B cell (primary cell): ENCODE measurements at regions not wholly inside any gene's neighbourhood (a gene's known extent, or its start where the extent isn't known, plus 50 kb on each side); places are given as distances from the start of the nearest gene placed in this dataset.
"Not testable (repeated sequence)": the region's sequence is repeated elsewhere in the genome, so short reads cannot be mapped to it uniquely, and the experiment has no call there.

Experiments used
- ATAC-seq: fragments of 200-7000 bp; cut with Tn5 transposase; one replicate; pipeline ENCODE4 v1.10.0; 2021; ENCODE audit warnings: low read depth, mild to moderate bottlenecking, moderate number of reproducible peaks, moderate library complexity
- CTCF ChIA-PET: fragments of 350-600 bp; sonication (Branson Sonifier 250); formaldehyde crosslinking; loops from one replicate; lab custom pipeline; 2021; ENCODE audit warnings: antibody characterized with exemption, inconsistent platforms; lab: Charles Lee
- POLR2A ChIA-PET: fragments of 350-600 bp; sonication (Branson Sonifier 250); formaldehyde crosslinking; loops from one replicate; lab custom pipeline; 2021; ENCODE audit warnings: antibody characterized with exemption; lab: Charles Lee
- DNase-seq: peaks from one replicate; pipeline ENCODE4 v3.0.0; 2013
- H2AFZ ChIP-seq: 2 replicates; pipeline ENCODE4 v1.6.1; 2012; ENCODE audit warnings: mild to moderate bottlenecking, low read depth, low read length; ENCODE audit not compliant: insufficient read depth, poor library complexity, severe bottlenecking
- H3K27ac ChIP-seq, 2 donors: 1 replicate in 1 of 2; 2 replicates in 1 of 2; pipeline ENCODE4 v1.5.1; 2012 to 2013; ENCODE audit warnings: low read length in 2 of 2, mild to moderate bottlenecking in 2 of 2, moderate library complexity in 1 of 2
- H3K27me3 ChIP-seq, 4 experiments: fragments of 200-600 bp in 1 of 4; sonication (generic) in 1 of 4; replicated peaks in 1 of 4; 1 replicate in 2 of 4; 2 replicates in 2 of 4; pipeline versions ENCODE4 v1.6.1 to v1.7.0; 2013 to 2016; ENCODE audit warnings: low read length in 3 of 4, mild to moderate bottlenecking in 2 of 4, mixed read lengths in 1 of 4, moderate library complexity in 1 of 4; ENCODE audit not compliant: insufficient read depth in 4 of 4, control insufficient read depth in 3 of 4; ENCODE audit errors: control extremely low read depth in 1 of 4
- H3K36me3 ChIP-seq, 2 experiments: replicated peaks in 1 of 2; 1 replicate in 1 of 2; 2 replicates in 1 of 2; pipeline versions ENCODE4 v1.6.1 to v1.7.1; 2013; ENCODE audit warnings: low read length in 1 of 2; ENCODE audit not compliant: insufficient read depth in 2 of 2, control insufficient read depth in 1 of 2; ENCODE audit errors: control extremely low read depth in 1 of 2, extremely low read depth in 1 of 2
- H3K4me1 ChIP-seq, 2 donors: fragments of 200-600 bp in 1 of 2; sonication (generic) in 1 of 2; 1 replicate in 1 of 2; 2 replicates in 1 of 2; pipeline versions ENCODE4 v1.5.1 to v1.6.1; 2013 to 2017; ENCODE audit warnings: low read length in 2 of 2; ENCODE audit not compliant: control insufficient read depth in 2 of 2, insufficient read depth in 2 of 2
- H3K4me2 ChIP-seq: replicated peaks from 2 replicates; pipeline ENCODE3; 2012; ENCODE audit warnings: mild to moderate bottlenecking, low read depth, low read length; ENCODE audit not compliant: poor library complexity, severe bottlenecking
- H3K4me3 ChIP-seq, 5 experiments: fragments of 200-600 bp in 1 of 5; sonication (generic) in 1 of 5; 1 replicate in 3 of 5; 2 replicates in 2 of 5; pipeline versions ENCODE4 v1.5.1 to v1.7.0; 2011 to 2016; ENCODE audit warnings: low read length in 4 of 5, mild to moderate bottlenecking in 4 of 5, low read depth in 2 of 5, control low read depth in 1 of 5, moderate library complexity in 1 of 5; ENCODE audit not compliant: insufficient read depth in 1 of 5; ENCODE audit errors: control extremely low read depth in 1 of 5, extremely low read depth in 1 of 5
- H3K79me2 ChIP-seq: fragments of 200-600 bp; sonication (generic); one replicate; pipeline ENCODE4 v1.6.0; 2016; ENCODE audit warnings: low read length; ENCODE audit not compliant: control insufficient read depth, insufficient read depth
- H3K9ac ChIP-seq: fragments of 200-600 bp; sonication (generic); 2 replicates; pipeline ENCODE4 v1.6.1; 2017; ENCODE audit warnings: mild to moderate bottlenecking, low read length, moderate library complexity
- H3K9me3 ChIP-seq, 3 donors: one replicate each; pipeline versions ENCODE4 v1.6.1 to v1.7.1; 2013; ENCODE audit warnings: low read length in 2 of 3; ENCODE audit not compliant: control insufficient read depth in 2 of 3, insufficient read depth in 1 of 3; ENCODE audit errors: control extremely low read depth in 1 of 3
- H4K20me1 ChIP-seq: 2 replicates; pipeline ENCODE4 v1.6.0; 2012; ENCODE audit warnings: mild to moderate bottlenecking, low read length; ENCODE audit not compliant: insufficient read depth, control insufficient read depth, poor library complexity, severe bottlenecking
- H3K27ac Mint-ChIP-seq: one replicate; pipeline ENCODE4 v1.8.0; 2021; ENCODE audit warnings: mixed read lengths
- H3K27me3 Mint-ChIP-seq: one replicate; pipeline ENCODE4 v1.8.0; 2021; ENCODE audit warnings: mixed read lengths
- H3K4me1 Mint-ChIP-seq: one replicate; pipeline ENCODE4 v1.8.0; 2021; ENCODE audit warnings: mixed read lengths
- H3K4me3 Mint-ChIP-seq: one replicate; pipeline ENCODE4 v1.8.0; 2021; ENCODE audit warnings: mixed read lengths
- H3K9me3 Mint-ChIP-seq: one replicate; pipeline ENCODE4 v1.8.0; 2022; ENCODE audit warnings: mixed read lengths; ENCODE audit not compliant: insufficient read depth
- EZH2 ChIP-seq: IDR thresholded peaks from 2 replicates; pipeline ENCODE4 v1.6.1; 2012; ENCODE audit warnings: borderline replicate concordance, low read depth, mild to moderate bottlenecking, moderate library complexity, low read length; ENCODE audit not compliant: insufficient read depth, poor library complexity, severe bottlenecking
- WGBS: methylation state at CpG from one replicate; pipeline ENCODE4 v1.1.5; 2013; ENCODE audit warnings: missing lambda C conversion rate; ENCODE audit not compliant: insufficient coverage; 5-methylcytosine and 5-hydroxymethylcytosine counted together
- intact Hi-C: fragments of 100-400 bp; cut with micrococcal nuclease; formaldehyde crosslinking; loops from one replicate; pipeline ENCODE4 v1.10.0; 2022
- TF ChIP-seq, protein P1 (sequence below): fragments of 200-600 bp; IDR thresholded peaks from one replicate; pipeline ENCODE4 v1.8.0; 2022; ENCODE audit warnings: antibody characterized with exemption, mild to moderate bottlenecking

DNA sequence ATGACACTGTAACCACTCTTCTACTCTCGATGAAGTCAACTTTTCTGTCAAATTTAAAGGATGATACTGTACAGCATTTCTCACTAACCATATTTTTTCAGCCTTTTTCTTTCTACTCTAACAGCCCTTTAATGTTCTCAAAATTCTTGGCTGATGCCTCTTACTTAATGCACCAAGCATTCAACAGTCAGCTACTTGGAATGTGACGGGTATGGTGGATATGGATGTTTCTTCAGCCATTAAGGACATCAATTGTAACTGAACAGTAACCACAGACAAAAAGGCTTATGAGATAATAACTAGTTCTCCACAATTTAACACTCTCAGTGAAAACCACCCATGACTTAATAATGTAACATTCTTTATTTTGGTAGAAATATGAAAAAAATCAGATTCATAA lies 467.2 kb upstream of the ZNF337 start:
- Histone ChIP-seq H3K9ac (no peak overlapping the region), H4K20me1 (no peaks in the 10 kb centered on the region), H3K4me3 (no peak overlapping the region), H3K9me3 (no peaks in the 10 kb centered on the region), H2AFZ (no peak overlapping the region), H3K36me3 (no peaks in the 10 kb centered on the region), H3K27me3 (no peaks in the 10 kb centered on the region), H3K4me1 (no peaks in the 10 kb centered on the region), H3K27ac (no peak overlapping the region), H3K79me2 (no peaks in the 10 kb centered on the region), H3K4me2 (no peak overlapping the region)
- Mint-ChIP-seq H3K4me3 (no peak overlapping the region), H3K27ac (no peak overlapping the region), H3K9me3 (no peaks in the 10 kb centered on the region), H3K4me1 (no peaks in the 10 kb centered on the region), H3K27me3 (no peaks in the 10 kb centered on the region)
- POLR2A ChIA-PET, result no interaction called here
- CTCF ChIA-PET, result no interaction called here
- TF ChIP-seq, protein P1, sequence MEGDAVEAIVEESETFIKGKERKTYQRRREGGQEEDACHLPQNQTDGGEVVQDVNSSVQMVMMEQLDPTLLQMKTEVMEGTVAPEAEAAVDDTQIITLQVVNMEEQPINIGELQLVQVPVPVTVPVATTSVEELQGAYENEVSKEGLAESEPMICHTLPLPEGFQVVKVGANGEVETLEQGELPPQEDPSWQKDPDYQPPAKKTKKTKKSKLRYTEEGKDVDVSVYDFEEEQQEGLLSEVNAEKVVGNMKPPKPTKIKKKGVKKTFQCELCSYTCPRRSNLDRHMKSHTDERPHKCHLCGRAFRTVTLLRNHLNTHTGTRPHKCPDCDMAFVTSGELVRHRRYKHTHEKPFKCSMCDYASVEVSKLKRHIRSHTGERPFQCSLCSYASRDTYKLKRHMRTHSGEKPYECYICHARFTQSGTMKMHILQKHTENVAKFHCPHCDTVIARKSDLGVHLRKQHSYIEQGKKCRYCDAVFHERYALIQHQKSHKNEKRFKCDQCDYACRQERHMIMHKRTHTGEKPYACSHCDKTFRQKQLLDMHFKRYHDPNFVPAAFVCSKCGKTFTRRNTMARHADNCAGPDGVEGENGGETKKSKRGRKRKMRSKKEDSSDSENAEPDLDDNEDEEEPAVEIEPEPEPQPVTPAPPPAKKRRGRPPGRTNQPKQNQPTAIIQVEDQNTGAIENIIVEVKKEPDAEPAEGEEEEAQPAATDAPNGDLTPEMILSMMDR, result no peak
- no peak for TF ChIP-seq EZH2
- intact Hi-C loops, result no loop called here
- ATAC-seq, result no peak
- no peak for DNase-seq
- WGBS, result no CpG with 5 or more reads among the region's 2 CpGs

DNA sequence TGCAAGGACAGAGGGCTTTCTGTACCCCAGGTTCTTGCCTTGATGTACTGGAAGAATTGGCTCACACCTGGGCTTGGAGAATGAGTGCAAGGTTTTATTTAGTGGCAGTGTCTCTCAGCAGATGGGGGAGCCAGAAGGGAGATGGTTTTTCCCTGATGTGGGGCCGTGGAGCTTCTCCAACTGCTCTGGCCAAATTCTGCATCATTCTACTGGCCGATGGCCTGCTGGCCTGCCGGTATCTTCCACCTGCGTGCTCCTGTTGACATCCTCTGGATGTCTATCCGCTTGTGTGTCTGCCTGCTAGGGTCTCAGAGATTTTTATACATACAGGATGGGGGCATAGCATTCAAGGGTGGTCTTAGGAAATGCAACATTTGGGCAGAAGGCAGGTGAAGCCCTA lies 466.5 kb upstream of the ZNF337 start:
- H3K4me1 ChIP-seq, H3K27me3 Mint-ChIP-seq, H3K9me3 Mint-ChIP-seq, H3K9me3 ChIP-seq, intact Hi-C loops, H3K27ac Mint-ChIP-seq, POLR2A ChIA-PET, H3K79me2 ChIP-seq, H3K27ac ChIP-seq, DNase-seq, ATAC-seq, H3K36me3 ChIP-seq, H3K4me3 ChIP-seq, H3K27me3 ChIP-seq, H2AFZ ChIP-seq, H3K4me3 Mint-ChIP-seq, CTCF ChIA-PET, H3K9ac ChIP-seq, H4K20me1 ChIP-seq, H3K4me2 ChIP-seq, H3K4me1 Mint-ChIP-seq: not testable (repeated sequence)
- WGBS, result 80% methylated on average over 5 of the region's 5 CpGs

DNA sequence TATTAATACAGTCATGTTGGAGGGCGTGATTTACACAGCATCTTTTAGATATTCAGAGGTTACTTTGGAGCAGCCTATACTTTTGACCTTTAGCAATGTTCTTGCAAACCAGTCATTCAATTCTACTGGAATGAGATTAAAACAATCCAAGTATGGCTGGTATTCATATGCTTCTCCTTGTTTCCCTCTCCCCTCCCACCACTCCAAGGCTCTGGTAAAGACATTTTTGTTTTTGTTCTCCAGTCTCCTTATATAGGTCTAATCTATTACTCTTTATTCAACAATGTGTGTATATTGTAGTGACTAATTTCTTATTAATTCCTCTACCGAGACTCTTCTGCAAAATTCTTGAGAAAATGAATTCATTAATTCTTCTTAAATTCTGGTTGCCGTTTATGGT lies 465.1 kb upstream of the ZNF337 start:
- H3K4me3 ChIP-seq, H3K27me3 ChIP-seq, H2AFZ ChIP-seq, intact Hi-C loops, H3K79me2 ChIP-seq, H3K9me3 Mint-ChIP-seq, H3K4me1 Mint-ChIP-seq, H3K9ac ChIP-seq, H3K4me1 ChIP-seq, H3K27me3 Mint-ChIP-seq, CTCF ChIA-PET, DNase-seq, POLR2A ChIA-PET, H4K20me1 ChIP-seq, H3K36me3 ChIP-seq, H3K4me2 ChIP-seq, ATAC-seq, H3K4me3 Mint-ChIP-seq, H3K27ac ChIP-seq, H3K27ac Mint-ChIP-seq, H3K9me3 ChIP-seq: not testable (repeated sequence)
- WGBS, result no CpG with 5 or more reads among the region's 3 CpGs
